ENCODE measurements at regions not wholly inside any gene's neighbourhood (a gene's known extent, or its start where the extent isn't known, plus 50 kb on each side); places are given as distances from the start of the nearest gene placed in this dataset.

DNA sequence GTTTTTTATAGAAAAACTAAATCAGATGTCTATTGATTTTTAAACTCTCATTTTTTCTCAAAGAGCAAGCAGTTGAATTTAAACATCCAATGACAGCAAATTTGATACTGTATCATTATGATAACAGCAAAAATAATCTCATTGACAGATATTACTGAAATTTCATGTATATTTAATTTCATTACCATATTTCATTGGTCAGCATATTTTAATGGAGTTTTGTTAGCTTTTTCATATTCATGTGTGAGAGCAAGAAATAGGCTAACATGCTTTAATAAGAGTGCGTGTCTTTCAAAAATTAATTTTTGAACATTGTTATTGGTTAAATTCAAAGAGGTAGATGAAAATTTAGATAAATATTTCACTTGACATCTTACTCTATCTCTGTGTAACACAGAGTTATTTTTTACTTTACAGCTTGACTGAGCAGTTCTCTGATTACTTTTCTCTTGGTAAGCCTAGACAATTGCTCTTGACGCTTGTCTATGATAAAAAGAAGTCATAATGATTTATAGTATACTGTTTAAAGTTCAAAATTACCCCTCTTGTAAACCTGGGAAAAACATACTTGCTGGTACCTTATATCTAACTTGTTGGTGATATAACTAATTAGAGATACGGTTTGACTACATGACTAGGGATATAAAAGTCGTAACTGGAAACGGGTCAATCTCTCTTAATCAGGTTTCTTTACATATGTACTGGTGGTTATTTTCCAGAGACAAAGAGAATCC lies 732.3 kb upstream of the NCAM2 start:
- H3K9me3 ChIP-seq (ENCODE audit: low read depth), result no peaks in the 10 kb centered on the region
- H3K36me3 ChIP-seq (ENCODE audit: low read depth), result no peaks in the 10 kb centered on the region
- WGBS, 2 experiments (ENCODE audit: low coverage in 1 of 2, low lambda C conversion rate in 2 of 2, missing lambda C conversion rate in 2 of 2), result 29 to 32% methylated on average over 5 of the region's 5 CpGs
- TF ChIP-seq EZH2phosphoT487 (IDR thresholded peaks at IDR 0.05; ENCODE audit: insufficient read depth, low read depth), result no peak
- no peak for TF ChIP-seq EZH2 (IDR thresholded peaks at IDR 0.05; ENCODE audit: insufficient read depth, poor library complexity, severe bottlenecking)
- no peaks in the 10 kb centered on the region for H4K20me1 ChIP-seq (ENCODE audit: insufficient read depth)
- no peaks in the 10 kb centered on the region for H3K9me2 ChIP-seq (ENCODE audit: insufficient read depth)
- no peaks in the 10 kb centered on the region for H3K79me2 ChIP-seq (ENCODE audit: insufficient read depth)
- H3K9ac ChIP-seq, result no peak overlapping the region
- no peak overlapping the region for H2AFZ ChIP-seq
- in situ Hi-C loops (cut with MboI), result no loop called here
- H3K27ac ChIP-seq, result no peak overlapping the region
- no peak for DNase-seq
- H3K4me3 ChIP-seq, result no peak overlapping the region
- no peak overlapping the region for H3K4me2 ChIP-seq (ENCODE audit: unreplicated experiment)
- H3F3A ChIP-seq (ENCODE audit: insufficient read depth), result no peaks in the 10 kb centered on the region
- H3K4me1 ChIP-seq (ENCODE audit: insufficient read depth), result no peaks in the 10 kb centered on the region
- no peaks in the 10 kb centered on the region for H3K27me3 ChIP-seq (replicated peaks; ENCODE audit: insufficient read depth)

DNA sequence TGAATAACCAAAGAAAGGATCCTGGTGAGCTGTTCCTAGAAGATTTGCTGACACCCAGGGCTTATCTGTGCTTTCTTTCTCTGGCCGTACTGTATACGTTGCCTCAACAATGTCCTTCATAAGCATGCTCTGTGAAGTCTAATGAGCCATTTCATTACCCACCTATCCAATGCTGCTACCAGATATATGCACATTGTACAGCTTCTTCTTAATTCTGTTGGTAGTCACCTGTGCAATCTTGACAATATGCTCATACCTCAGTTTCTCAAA lies 731.8 kb upstream of the NCAM2 start:
- Histone ChIP-seq H3K4me1 (ENCODE audit: insufficient read depth) (no peaks in the 10 kb centered on the region), H3K36me3 (ENCODE audit: low read depth) (no peaks in the 10 kb centered on the region), H3K9me3 (ENCODE audit: low read depth) (no peaks in the 10 kb centered on the region), H3K9ac (no peak overlapping the region), H2AFZ (no peak overlapping the region), H4K20me1 (ENCODE audit: insufficient read depth) (no peaks in the 10 kb centered on the region), H3K27ac (no peak overlapping the region), H3F3A (ENCODE audit: insufficient read depth) (no peaks in the 10 kb centered on the region), H3K4me3 (no peak overlapping the region), H3K27me3 (replicated peaks; ENCODE audit: insufficient read depth) (no peaks in the 10 kb centered on the region), H3K4me2 (ENCODE audit: unreplicated experiment) (no peak overlapping the region), H3K79me2 (ENCODE audit: insufficient read depth) (no peaks in the 10 kb centered on the region), H3K9me2 (ENCODE audit: insufficient read depth) (no peaks in the 10 kb centered on the region)
- in situ Hi-C loops (cut with MboI), result no loop called here
- DNase-seq, result no peak
- TF ChIP-seq EZH2 (IDR thresholded peaks at IDR 0.05; ENCODE audit: insufficient read depth, poor library complexity, severe bottlenecking) (no peak), EZH2phosphoT487 (IDR thresholded peaks at IDR 0.05; ENCODE audit: insufficient read depth, low read depth) (no peak)
- 11 to 21% methylated on average over 2 of the region's 2 CpGs for WGBS, 2 experiments (ENCODE audit: low coverage in 1 of 2, low lambda C conversion rate in 2 of 2, missing lambda C conversion rate in 2 of 2)

GRCh38 chr21:20270365-20271055 lies 727.7 kb upstream of the NCAM2 start:
- Histone ChIP-seq H3K4me1 (ENCODE audit: insufficient read depth) (no peaks in the 10 kb centered on the region), H3K9me2 (ENCODE audit: insufficient read depth) (no peaks in the 10 kb centered on the region), H3K4me2 (ENCODE audit: unreplicated experiment) (no peak overlapping the region), H3K4me3 (no peak overlapping the region), H2AFZ (no peak overlapping the region), H3F3A (ENCODE audit: insufficient read depth) (no peaks in the 10 kb centered on the region), H3K9me3 (ENCODE audit: low read depth) (no peaks in the 10 kb centered on the region), H3K27ac (no peak overlapping the region), H3K9ac (no peak overlapping the region), H4K20me1 (ENCODE audit: insufficient read depth) (no peaks in the 10 kb centered on the region), H3K27me3 (replicated peaks; ENCODE audit: insufficient read depth) (no peaks in the 10 kb centered on the region), H3K36me3 (ENCODE audit: low read depth) (no peaks in the 10 kb centered on the region), H3K79me2 (ENCODE audit: insufficient read depth) (no peaks in the 10 kb centered on the region)
- in situ Hi-C loops (cut with MboI), result no loop called here
- 29 to 32% methylated on average over 11 of the region's 11 CpGs for WGBS, 2 experiments (ENCODE audit: low coverage in 1 of 2, low lambda C conversion rate in 2 of 2, missing lambda C conversion rate in 2 of 2)
- DNase-seq, result no peak
- TF ChIP-seq EZH2phosphoT487 (IDR thresholded peaks at IDR 0.05; ENCODE audit: insufficient read depth, low read depth) (no peak), EZH2 (IDR thresholded peaks at IDR 0.05; ENCODE audit: insufficient read depth, poor library complexity, severe bottlenecking) (no peak)

GRCh38 chr21:20272791-20273362 lies 725.3 kb upstream of the NCAM2 start:
- Histone ChIP-seq H4K20me1 (ENCODE audit: insufficient read depth) (no peaks in the 10 kb centered on the region), H3K9me2 (ENCODE audit: insufficient read depth) (no peaks in the 10 kb centered on the region), H3K4me3 (no peak overlapping the region), H3K27ac (no peak overlapping the region), H3K9me3 (ENCODE audit: low read depth) (no peaks in the 10 kb centered on the region), H3K79me2 (ENCODE audit: insufficient read depth) (no peaks in the 10 kb centered on the region), H2AFZ (no peak overlapping the region), H3K9ac (no peak overlapping the region), H3K27me3 (replicated peaks; ENCODE audit: insufficient read depth) (no peaks in the 10 kb centered on the region), H3K4me1 (ENCODE audit: insufficient read depth) (no peaks in the 10 kb centered on the region), H3F3A (ENCODE audit: insufficient read depth) (no peaks in the 10 kb centered on the region), H3K36me3 (ENCODE audit: low read depth) (no peaks in the 10 kb centered on the region), H3K4me2 (ENCODE audit: unreplicated experiment) (no peak overlapping the region)
- TF ChIP-seq EZH2phosphoT487 (IDR thresholded peaks at IDR 0.05; ENCODE audit: insufficient read depth, low read depth), result no peak
- no peak for TF ChIP-seq EZH2 (IDR thresholded peaks at IDR 0.05; ENCODE audit: insufficient read depth, poor library complexity, severe bottlenecking)
- in situ Hi-C loops (cut with MboI), result no loop called here
- no peak for DNase-seq
- WGBS, 2 experiments (ENCODE audit: low coverage in 1 of 2, low lambda C conversion rate in 2 of 2, missing lambda C conversion rate in 2 of 2), result 20 to 28% methylated on average over 5 of the region's 5 CpGs
